LNCAP (cell line): ENCODE measurements at regions not wholly inside any gene's neighbourhood (a gene's known extent, or its start where the extent isn't known, plus 50 kb on each side); places are given as distances from the start of the nearest gene placed in this dataset.

ENCODE experiments used
- CTCF ChIP-seq: fragments of 450-650 bp; IDR thresholded peaks from 2 replicates; pipeline ENCODE4 v1.5.1; 2017; ENCODE audit warnings: mild to moderate bottlenecking

- no peak for TF ChIP-seq CTCF
Measured at GRCh38 chr12:131213896-131214442, 260.3 kb downstream of the ADGRD1 start.

- TF ChIP-seq CTCF, result no peak
Measured at GRCh38 chr12:131217024-131217586, 263.4 kb downstream of the ADGRD1 start.

GRCh38 chr12:131218026-131218922, 264.6 kb downstream of the ADGRD1 start:
- no peak for TF ChIP-seq CTCF

GRCh38 chr12:131218923-131219669, 265.4 kb downstream of the ADGRD1 start:
- TF ChIP-seq CTCF, result no peak

- TF ChIP-seq CTCF, result no peak
Measured at GRCh38 chr12:131219670-131220330, 266.1 kb downstream of the ADGRD1 start.

- no peak for TF ChIP-seq CTCF
Measured at GRCh38 chr12:131220331-131220685, 266.6 kb downstream of the ADGRD1 start.
